ENCODE measurements at regions not wholly inside any gene's neighbourhood (a gene's known extent, or its start where the extent isn't known, plus 50 kb on each side); places are given as distances from the start of the nearest gene placed in this dataset.

DNA sequence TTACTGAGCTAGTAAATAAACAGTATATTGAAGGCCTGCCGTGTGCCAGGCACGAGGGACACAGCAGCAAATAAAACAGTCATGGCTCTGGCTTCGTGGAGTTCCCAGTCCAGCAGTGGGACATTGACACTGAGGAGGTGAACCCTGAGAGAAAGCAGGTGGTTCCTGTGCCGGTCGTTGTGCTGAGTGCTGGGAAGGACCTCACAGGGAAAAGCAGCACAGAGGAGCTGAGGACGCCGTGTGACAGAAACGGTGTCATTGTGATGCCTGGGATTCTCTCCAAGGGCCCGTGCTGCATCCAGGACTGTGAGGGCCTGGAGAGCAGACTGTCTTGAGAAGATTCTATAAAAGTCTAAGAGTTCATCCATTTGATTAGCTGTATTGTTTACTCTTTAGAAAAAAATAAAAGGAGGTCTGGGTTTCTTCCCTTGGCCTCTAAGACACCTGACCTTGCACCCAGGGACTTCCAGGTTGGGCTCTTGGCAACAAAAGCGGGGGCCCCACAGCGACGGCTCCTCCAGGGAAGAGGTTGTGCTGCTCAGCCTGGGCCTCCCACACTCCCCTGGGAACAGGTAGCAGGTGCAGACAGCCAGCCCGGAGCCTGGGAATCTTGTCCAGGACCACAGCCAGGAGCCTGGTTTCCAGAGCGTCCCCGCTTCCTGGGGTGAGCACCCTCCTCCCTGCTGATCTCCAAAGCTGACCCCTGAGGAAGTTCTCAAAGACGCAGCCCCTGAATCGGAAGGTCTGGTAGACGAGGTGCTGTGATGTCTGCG lies 251.2 kb upstream of the PMEPA1 start:
- no peak for DNase-seq

DNA sequence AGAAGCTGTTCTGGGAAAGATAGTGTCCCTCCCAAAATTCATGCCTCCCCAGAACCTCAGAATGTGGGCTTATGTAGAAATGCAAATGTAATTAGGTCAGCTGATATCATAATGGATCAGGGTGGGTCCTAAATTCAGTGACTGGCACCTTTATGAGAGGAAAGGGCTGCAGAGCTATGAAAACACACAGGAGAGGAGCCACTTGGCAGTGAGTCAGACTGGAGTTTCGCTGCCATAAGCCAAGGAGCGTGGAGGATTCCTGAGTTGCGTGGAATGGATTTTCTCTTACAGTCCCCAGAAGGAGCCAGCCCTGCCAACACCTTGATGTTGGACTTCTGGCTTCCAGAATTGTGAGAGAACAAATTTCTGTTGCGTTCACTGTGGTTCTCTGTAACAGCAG lies 249.8 kb upstream of the PMEPA1 start:
- no peak for DNase-seq

DNA sequence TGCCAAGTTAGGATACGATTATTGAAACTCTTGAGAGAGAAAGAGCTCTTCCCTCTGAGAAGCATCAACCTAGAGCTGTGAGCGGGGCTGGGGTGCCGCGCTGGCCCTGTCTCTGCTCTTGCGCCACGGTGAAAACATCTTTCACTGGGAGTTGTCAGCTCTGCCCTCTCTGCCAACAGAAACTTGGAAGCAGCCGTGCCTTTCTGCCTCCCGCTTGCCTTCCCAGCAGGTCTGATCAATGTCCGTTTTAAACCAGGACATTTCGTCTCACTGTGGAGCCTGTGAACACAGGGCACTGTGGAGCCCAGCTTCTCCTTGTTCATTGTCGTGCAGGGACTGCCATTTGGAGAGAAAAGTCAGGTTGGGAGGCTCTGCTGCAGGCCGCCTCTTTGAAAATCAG lies 249.2 kb upstream of the PMEPA1 start:
- DNase-seq = no peak

DNA sequence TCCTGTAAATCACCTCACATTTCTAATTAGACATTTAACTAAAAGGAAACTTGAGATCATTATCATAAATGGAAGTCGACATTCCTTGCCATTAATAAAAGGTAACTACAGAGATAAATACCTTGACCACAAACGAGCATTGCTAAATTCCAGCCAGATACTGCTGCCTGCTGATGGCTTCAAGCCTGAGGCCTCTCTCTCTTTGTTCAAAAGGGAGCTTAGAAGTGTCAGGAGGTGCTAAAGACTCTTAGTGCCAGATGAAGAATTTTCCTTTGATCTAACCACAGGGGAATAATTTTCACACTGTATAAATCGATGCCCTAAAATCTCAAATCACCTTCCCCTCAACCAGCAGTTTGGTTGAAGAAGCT lies 248.2 kb upstream of the PMEPA1 start:
- DNase-seq = no peak

DNA sequence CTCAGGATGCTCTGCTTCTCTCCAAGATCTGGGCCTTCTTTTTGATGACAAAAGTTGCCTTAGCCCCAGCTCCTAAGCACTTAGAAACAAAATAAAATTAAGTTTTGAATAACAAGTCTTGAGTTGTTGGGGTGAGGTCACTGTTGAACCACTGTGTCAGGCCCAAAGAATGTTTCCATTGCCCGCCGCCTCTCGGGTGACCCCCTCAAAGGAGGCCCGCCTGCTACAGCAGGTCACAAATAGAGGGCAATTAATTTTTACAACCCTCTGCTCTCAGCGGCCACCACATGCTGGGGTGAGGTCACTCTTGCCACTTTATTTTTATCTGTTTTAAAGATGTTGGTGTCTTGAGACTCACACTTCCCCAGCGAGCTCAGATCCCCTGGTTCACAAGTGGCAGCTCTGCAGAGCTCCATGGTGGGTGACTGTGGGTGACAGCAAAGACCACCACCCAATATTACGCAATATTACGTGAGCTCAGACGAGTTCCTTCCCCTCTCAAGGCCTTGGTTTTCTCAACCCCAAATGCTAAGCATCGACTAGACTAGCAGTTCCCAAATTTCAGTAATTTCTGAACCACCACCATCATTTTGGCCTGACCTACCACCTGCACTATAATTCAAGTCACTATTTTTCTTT lies 247.7 kb upstream of the PMEPA1 start:
- DNase-seq = no peak

DNA sequence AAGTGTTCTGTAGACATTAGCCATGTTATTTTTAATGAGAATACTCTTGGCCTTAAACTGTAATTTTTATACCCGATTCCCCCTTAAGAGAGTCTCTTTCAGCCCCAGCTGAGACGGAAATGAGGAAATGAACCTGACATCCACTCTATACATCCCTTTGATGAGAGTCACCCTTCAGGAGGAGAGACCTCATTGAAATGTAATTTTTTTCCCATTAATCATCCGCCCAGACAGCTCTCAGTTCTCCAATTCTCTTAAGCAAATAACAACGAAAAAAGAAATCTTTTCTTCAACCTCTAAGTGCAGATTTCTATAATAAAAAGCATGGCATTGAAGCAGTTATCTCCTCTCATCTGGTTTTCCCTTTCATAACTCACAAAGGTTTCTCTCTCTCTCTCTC lies 243.8 kb upstream of the PMEPA1 start:
- no peak for DNase-seq

DNA sequence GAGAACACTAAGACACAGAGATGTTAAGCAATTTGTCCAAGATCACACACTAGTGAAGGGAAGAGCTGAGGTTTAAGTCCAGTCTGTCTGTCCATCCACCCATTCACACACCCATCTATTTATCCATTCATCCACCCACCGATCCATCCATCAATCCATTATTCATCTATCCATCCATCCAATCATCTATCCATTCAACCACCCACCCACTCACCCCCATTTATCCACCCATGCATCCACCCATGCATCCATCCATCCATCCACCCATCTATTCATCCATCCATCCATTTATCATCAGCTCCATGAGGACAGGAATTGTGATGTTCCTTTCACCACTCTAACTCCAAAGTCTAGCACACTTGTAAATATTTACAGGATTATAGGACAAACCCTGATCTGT lies 242.3 kb upstream of the PMEPA1 start:
- no peak for DNase-seq

DNA sequence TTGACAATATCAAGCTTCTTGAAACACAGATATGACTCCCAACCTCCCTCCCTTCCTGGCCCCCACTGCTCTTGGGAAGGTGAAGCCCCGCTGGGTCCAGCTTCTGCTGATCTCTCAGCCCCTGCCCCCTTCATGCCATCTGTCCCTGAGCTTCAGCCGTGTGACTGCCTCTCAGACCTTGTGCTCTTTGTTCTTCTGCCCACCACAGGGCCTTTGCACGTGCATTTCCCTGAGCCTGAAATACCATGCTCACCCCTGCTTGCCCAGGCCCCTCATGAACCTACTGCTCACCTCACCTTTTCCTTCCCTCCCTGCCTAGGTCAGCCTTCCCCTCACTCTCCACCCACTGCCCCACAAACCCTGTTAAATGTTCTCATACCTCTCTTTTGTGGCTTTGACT lies 241.7 kb upstream of the PMEPA1 start:
- DNase-seq = no peak

DNA sequence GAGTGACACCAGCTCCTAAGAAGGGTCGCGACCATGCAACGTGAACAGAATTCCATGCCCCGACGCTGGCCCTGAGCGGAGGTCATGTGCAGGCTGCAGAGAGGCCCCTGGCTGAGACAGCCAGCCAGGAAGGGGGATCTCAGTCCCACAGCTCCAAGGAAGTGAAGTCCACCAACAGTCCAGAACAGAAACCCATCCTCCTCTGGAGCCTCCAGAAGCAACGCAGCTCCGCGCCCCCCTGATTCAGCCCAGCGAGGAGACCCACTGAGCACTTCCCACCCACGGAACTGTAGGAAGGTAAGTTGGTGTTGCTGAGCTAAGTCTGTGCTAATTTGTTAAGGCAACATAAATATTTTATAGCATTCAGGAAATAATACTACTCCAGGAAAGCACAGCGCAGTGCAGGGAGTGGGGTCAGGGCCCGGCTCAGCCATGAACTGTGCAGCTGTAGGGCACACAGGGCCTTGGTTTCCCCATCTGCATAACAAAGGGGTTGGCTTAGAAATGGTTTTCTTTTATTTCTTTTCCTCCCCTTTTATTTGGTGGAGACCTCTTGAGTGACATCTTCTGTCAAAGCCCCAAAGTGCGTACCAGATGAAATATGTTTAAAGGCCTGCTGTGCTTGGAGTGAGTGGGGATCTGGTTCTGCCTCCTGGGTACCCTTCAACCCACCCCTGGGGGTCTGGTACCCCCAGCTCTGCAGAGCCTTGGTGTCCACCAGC lies 241.1 kb upstream of the PMEPA1 start:
- DNase-seq = no peak

DNA sequence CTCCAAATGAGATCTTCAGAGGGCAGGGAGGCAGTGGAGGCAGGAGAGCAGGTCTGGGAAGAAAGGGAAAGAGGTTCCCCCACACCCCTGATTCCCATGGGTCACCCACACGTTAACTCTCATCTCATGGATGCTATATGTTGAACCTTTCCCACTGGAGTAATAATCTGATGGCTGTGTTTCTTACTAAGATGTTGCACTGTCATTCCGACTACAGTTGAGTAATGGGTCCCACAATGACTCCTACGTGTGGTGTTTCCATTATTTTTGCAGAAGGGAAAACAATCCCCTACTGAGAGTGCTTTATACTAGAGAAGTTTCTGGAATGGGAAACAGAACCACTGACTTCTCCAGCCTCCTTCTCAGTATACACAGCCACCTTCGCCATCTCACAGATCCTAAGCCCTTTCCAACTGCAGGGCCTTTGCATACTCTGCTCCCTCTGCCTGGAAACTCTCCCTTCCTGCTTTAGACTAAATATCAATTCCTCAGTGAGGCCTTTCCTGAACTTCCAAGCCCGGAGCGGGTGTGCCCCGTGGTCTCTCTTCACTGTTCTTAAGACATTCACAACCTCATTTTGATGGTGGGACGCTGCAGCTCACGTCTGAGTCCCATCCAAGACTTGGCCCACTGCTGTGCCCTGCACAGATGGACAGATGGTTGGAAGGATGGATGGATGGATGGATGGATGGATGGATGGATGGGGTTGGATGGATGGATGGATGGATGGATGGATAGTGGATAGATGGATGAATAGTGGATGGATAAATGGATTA lies 238.6 kb upstream of the PMEPA1 start:
- no peak for DNase-seq

DNA sequence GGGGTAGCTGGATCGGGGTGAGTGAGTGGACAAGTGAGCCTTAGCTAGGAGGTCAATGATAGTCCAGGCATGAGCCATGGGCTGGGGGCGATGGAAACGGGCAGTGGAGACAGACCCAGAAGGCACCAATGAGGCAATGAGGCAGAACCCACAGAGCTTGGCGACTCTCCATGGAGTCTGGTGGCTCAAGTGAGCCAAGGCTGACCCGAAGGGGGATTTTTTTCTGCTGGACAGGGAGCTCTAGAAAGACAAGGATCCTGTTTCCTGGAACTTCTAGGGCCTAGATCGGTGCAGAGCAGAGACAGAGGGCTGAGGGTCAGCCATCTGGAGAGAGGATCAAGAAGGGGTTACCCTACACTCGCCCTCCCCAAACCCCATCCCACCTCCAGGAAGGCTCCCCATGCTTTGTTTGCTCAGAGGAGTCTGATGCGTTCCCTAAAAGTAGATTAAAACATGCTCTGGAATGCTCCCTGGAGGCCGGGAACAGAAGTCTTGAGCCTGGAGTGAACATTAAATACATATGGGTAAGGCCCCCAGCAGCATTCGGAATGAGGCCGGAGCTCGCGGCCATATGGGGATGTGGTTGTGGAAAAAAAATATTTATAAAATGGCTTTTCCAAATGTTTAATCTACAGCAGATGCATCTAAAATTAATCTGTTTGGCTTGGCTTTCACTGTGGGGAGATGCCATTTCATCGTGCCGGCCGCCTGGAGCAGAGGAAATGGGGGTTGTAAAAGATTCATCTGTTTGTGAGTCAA lies 237.8 kb upstream of the PMEPA1 start:
- no peak for DNase-seq

DNA sequence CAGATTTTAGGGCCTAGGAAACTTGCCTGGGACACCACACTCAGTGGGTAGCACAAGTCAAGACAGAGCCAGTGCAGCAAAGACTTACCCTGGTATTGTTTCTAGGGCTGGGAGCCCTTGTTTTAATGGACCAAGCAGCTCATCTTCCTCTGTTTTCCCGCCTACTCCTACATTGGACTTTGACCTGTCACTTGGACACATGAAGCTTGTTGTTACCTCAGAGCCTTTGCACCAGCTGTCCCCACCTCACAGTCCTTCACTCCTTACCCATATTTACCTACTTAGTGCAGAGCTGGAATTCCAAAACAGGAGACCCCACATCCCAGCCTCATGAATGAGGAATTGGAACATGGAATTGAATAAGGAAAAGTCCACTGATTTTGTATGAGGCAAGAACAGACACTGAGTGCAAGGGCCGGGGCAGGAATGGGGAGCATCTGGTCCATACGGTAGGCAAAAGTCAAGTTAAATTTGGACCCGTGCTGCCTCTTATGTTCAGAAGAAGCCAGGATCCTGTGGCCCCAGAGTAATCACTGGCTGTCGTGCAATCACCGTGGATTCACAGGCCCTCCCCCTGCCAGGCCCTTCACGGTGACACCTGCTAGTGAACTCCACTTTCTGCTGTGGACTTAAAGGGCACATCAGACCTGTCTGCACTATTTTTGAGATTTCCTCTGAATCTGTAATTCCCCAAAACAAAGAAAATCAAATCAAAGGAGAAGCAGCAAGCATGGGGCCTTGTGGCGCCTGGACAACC lies 236.9 kb upstream of the PMEPA1 start:
- no peak for DNase-seq

DNA sequence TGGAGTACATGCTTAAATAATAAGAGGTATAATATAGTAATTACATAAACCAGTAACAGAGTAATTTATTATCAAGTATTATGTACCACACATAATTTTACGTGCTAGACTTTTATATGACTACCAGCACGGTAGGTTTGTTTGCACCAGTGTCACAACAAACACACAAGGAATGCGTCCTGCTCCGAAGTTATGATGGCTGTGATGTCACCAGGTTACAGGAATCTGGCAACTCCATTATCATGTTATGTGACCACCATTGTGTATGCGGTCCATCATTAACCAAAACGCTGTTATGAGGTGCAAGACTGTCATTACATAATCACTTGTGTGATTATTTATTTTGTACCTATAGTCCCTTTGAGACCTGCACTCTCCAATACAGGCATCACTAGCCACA lies 235.2 kb upstream of the PMEPA1 start:
- no peak for DNase-seq

DNA sequence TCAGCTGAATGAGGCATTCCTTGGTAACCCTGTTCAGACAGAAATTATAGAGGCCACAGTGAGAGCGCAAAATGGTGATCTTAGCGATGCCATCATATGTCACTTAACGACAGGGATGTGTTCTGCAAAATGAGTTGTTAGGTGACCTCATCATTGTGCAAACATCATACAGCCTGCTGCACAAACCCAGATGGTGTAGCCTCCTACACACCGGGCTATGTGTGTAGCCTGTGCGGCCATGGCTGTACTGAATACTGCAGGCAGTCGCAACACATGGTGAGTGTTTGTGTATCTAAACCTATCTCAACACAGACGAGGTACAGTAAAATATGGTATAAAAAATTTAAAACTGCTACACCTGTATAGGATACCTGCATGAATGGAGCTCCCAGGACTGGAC lies 234.1 kb upstream of the PMEPA1 start:
- DNase-seq = no peak

DNA sequence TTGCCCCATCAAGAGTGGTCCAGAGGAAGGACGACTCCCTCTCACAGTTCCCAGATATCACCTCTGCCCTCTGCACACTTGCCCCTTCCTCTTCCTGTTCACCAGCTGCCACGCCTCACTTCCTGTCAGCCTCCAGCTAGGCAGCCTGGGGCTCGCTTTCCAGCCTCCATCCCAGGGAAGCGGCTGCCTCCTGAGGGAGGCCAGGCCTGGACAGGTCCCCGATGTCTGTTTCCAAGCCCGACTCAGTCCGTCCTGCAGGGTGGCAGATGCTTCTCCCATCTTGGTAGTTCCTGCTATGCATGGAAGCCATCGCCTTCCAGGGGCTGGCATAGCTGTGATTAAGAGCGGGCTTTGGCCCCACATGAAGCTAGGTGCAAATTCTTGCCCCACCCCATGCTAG lies 233.5 kb upstream of the PMEPA1 start:
- no peak for DNase-seq

DNA sequence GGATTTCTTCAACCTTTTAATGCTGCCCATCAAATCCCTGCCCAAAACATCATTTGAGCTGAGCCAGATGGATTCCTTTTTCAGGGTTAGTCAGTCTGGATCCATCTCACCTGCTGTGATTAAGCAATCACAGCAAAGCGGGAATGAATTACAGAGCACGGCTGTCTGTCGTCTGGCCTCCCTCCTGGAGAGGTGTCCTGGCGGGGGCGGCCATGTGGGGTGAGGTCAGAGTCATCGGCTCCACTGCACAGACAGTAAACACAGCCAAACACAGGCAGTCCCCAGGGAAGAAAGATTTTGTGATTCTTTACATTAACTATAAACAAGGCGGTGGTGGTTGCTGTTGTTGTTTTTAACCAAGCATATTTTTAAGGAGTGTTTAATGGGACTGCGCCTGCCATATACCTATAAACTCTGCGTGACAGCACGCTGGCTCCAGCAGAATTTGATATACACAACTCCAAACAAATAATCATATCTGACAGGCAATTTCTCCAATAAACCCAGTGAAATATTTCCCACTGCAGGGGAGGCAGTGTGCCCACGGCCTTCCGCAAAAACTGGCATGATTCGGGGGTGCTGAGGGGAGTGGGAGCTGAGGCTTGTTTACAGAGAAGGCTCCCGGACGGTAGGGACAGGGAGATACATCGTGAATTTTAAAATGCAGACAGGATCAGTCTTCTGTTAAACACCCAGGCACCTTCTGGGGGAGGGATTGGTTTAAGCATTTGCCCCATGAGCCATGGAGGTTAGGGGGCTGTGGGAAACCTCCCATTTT lies 232.0 kb upstream of the PMEPA1 start:
- DNase-seq = no peak

DNA sequence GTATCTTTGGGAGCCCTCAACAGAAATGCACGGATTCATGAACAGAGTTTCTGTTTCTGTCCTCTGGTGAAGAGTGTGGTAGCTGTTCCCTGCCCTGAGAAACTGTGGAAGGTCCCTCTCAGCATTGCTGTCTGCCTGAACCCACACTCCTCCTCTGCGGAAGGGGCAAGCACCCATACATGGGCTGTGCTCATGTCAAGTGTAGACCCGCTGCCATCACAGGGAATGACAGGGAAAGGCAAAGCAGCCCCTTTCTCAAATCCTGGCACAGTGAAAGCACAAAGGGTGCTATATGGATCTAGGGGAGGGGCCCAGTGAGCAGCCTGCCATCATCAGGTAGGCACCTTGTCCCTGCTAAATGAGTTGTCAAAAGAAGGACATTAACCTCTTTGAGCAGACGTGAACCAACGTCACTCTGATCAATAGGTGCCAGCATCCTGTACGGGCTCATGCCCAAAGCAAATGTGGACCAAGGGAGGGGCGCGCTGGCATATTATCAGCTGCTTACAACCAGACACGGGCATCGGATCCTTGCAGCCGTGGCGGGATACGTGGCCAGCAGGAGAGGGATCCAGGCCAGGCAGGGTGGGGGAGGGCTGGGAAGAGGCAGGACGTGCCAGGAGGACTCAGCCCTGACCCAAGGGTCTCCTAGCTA lies 231.2 kb upstream of the PMEPA1 start:
- no peak for DNase-seq

DNA sequence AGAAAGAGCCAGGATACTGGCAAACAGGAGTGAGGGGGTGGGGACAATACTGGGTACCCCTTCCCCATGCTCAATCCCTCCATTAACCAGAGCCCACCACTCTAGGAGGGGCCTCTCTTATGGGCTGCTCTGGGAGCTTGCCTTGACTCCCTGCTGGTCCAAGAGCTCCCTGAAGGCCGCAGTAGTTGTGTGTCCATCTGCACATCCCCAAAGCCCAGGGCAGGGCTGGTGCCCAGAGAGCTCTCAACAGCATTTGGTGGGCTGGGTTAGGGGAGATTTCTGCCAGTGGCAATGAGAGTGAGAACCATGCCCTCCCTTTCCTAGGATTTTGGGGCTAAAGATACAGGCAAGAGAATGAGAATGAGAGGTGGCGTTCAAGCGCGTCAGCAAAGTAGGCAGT lies 230.6 kb upstream of the PMEPA1 start:
- DNase-seq = no peak

DNA sequence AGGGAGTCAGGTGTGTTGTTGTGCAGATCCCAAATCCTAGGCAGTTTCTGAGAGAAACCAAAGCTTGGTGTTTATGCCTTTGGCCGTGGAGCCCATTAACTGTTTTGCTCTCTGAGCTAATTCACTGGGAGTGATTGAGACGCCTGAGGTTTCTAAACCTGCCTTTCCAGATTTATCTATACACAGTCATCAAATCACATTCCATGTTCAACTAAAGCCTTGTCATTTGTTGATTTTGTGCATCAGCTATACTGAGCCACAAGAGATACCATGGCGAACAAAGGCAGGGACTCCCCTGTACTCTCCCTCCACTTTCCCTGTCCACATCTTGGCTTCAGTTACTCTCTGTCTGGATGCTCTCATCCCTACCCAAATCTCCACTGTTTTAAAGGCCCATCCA lies 229.7 kb upstream of the PMEPA1 start:
- DNase-seq = no peak

Measured in NCI-H226 (cell line).